GM13976 (cell line): ENCODE measurements at regions not wholly inside any gene's neighbourhood (a gene's known extent, or its start where the extent isn't known, plus 50 kb on each side); places are given as distances from the start of the nearest gene placed in this dataset.

Source experiments
- DNase-seq: peaks from one replicate; pipeline ENCODE4 v3.0.0; 2012; ENCODE audit warnings: low spot score
- CTCF ChIP-seq: IDR thresholded peaks from 2 replicates; pipeline ENCODE4 v1.5.1; 2012; ENCODE audit warnings: borderline replicate concordance, mild to moderate bottlenecking; ENCODE audit not compliant: insufficient read depth; ENCODE audit errors: extremely low read depth, missing control alignments, control extremely low read depth
- in situ Hi-C: fragments of 300-500 bp; cut with MboI; formaldehyde crosslinking; loops from one replicate; pipeline ENCODE4 v1.12.0; 2022; ENCODE audit warnings: low sequenced_read_pairs, mixed read lengths, inconsistent platforms; ENCODE audit not compliant: unreplicated experiment

DNA sequence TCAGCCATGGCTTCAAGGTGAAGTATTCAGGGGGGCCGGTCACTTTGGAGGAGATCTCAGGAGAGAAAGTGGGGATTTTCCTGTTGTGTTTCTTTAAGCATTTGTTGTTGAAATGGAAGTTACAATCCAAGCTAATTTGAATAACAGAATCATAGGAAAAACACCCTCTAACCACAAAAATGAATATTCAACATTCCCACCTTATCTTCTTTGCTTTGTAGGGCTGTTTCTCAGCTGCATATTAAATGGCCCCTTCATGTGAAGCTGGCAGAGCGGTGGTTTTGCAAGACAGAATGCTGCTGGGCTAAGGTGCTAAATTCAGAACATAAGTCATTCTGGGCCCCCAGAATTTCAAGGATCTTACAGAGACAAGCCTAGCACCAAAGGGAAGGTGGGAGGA, 279.0 kb downstream of the RRAGC start:
- in situ Hi-C loops: loop anchor here (10.0 kb wide), 1 partner anchor 556 kb away; no protein-coding TSS in a partner anchor
- no peak for TF ChIP-seq CTCF
- no peak for DNase-seq

GRCh38 chr1:38579056-38579455, 280.5 kb downstream of the RRAGC start:
- in situ Hi-C loops: no loop called here
- no peak for DNase-seq

GRCh38 chr1:38578271-38578951, 281.2 kb downstream of the RRAGC start:
- DNase-seq: no peak
- in situ Hi-C loops: no loop called here
- no peak for TF ChIP-seq CTCF

More at GRCh38 chr1:38579056-38579455, 280.5 kb downstream of the RRAGC start:
- no peak for TF ChIP-seq CTCF

GRCh38 chr1:38577937-38578270, 281.7 kb downstream of the RRAGC start:
- TF ChIP-seq CTCF: no peak
- DNase-seq: no peak
- in situ Hi-C loops: no loop called here

- in situ Hi-C loops: no loop called here
- DNase-seq: no peak
- TF ChIP-seq CTCF: no peak
Observed at GRCh38 chr1:38577385-38577784, 282.2 kb downstream of the RRAGC start.

- no peak for TF ChIP-seq CTCF
- DNase-seq: no peak
- in situ Hi-C loops: no loop called here
Observed at GRCh38 chr1:38576241-38576640, 283.3 kb downstream of the RRAGC start.
